Fibroblast of villous mesenchyme (primary cell): ENCODE measurements at regions not wholly inside any gene's neighbourhood (a gene's known extent, or its start where the extent isn't known, plus 50 kb on each side); places are given as distances from the start of the nearest gene placed in this dataset.

Source experiments
- DNase-seq: peaks from one replicate; pipeline ENCODE4 v3.0.0-alpha.2; 2010; ENCODE audit warnings: low read depth
- H3K4me3 ChIP-seq: 2 replicates; pipeline ENCODE4 v1.5.1; 2011; ENCODE audit warnings: low read depth, mild to moderate bottlenecking, low read length
- TF ChIP-seq, protein P1 (sequence below): IDR thresholded peaks from 2 replicates; pipeline ENCODE4 v1.5.1; 2012; ENCODE audit warnings: low read depth, mild to moderate bottlenecking, low read length; ENCODE audit not compliant: insufficient read depth

DNA sequence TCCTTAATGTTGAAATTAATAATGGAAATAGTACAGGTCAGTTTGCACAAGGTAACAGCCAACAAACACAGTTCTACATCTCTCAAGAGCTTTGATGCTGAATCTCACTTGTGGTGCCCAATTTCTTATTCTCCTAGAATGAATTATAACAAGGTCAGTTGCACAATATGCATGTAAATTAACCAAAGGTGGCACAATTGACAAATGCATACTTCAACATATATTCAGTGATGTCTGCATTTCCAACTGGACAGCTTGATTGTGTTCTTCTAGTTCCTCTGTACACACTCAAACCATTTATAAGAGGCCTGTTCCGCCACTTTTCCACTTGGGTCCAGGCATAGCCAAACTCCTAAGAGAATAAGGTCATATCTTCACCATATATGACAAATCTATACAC is 210.3 kb upstream of the EPHA5 start:
- TF ChIP-seq, protein P1, sequence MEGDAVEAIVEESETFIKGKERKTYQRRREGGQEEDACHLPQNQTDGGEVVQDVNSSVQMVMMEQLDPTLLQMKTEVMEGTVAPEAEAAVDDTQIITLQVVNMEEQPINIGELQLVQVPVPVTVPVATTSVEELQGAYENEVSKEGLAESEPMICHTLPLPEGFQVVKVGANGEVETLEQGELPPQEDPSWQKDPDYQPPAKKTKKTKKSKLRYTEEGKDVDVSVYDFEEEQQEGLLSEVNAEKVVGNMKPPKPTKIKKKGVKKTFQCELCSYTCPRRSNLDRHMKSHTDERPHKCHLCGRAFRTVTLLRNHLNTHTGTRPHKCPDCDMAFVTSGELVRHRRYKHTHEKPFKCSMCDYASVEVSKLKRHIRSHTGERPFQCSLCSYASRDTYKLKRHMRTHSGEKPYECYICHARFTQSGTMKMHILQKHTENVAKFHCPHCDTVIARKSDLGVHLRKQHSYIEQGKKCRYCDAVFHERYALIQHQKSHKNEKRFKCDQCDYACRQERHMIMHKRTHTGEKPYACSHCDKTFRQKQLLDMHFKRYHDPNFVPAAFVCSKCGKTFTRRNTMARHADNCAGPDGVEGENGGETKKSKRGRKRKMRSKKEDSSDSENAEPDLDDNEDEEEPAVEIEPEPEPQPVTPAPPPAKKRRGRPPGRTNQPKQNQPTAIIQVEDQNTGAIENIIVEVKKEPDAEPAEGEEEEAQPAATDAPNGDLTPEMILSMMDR = no peak
- no peak for DNase-seq
- no peak overlapping the region for H3K4me3 ChIP-seq

DNA sequence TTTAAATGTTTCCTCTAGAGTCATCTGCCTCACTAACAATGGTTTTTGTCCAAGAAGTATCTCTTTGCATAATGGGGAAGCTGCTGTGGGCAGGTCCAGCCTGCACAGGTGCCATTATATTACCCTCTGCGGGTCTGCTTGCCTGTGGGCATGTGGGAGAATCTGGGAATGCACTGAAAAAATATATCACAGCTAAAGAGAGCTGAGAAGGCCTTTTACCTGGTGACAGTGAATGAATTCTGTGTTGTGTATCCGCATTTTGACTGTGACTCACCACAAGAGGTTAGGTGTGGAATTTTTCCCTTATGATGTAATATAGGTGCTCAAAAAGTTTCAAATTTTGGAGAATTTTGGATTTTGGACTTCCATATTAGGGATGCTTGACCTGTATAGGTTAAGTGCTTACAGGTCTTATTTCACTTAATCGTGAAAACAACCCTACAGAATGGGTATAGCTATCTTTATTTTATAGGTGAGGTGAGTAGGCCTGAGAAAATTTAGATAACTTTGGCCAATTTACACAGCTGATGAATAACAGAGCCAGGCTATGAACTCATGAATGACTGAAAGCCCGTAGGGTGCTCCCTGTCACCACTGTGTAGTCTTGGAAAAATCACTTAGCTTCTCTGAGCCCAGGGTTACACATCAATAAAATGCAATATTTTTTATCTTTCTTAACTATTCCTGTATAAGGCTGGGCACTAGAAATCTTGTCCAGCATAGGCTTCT is 198.0 kb upstream of the EPHA5 start:
- no peak overlapping the region for H3K4me3 ChIP-seq
- TF ChIP-seq, protein P1 = no peak
- DNase-seq = no peak

DNA sequence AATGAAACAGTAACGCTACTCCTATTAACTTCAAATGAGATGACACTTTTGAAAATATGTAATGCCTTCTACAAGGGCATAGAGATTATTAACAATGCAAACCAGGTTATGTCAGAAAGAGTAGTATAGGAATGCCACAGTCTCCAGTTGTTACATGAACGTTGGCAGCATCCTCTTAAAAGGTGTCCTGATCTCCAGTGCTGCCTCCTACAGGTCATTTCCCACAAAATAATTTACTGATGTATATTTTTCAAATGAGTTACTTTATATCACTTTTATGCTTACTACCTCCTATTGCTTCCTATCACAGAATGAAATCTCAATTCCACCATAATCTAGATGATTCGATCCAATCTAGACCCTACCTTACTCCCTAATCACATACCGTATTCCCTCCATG is 195.2 kb upstream of the EPHA5 start:
- TF ChIP-seq, protein P1 = peak; percentile 29
- DNase-seq = peak; percentile 12
- no peak overlapping the region for H3K4me3 ChIP-seq

DNA sequence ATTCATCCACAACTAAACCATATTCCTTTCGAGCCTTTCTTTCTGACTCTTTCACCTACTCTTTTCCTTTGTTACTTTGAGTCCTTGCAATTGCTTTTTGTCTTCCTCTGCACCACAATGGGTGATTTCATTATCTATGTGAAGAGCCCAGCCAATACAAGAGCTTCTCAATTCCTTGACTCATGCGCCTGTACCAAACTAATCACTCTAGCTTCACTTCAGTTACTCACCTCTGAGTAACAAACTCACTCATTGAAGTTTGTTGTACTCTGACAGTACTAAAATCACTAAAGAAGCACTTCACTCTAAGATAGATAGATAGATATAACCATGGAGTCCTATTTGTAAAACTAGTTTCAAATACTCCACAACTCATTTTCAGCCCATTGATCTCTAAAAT is 191.7 kb upstream of the EPHA5 start:
- no peak overlapping the region for H3K4me3 ChIP-seq
- no peak for DNase-seq
- TF ChIP-seq, protein P1 = no peak

DNA sequence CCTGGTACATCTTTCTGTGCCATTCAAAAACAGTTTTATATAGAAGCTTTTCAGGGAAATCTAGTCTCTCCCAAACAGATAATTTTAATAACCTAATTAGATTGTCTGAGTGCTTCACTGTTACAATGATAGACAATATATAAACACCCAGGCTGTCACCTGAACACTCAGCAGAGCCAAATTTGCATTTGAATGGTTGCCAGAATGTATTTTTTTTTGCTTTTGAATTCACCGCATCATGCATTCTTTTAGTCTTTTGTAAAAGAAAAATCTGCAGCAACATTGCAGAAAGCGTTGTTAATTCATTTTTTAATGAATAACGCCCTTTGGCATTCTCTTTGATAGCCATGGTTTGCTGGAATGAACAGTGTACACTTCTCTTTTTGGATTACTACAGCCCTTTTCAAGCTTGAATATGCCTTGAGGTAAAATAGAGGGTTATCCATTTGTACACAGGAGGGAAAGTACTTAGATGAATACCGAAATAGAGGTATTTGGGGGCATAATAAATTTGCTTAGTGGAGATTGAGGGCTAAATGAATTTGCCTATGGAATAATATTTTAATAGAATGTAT is 175.0 kb upstream of the EPHA5 start:
- DNase-seq = no peak
- TF ChIP-seq, protein P1 = no peak
- H3K4me3 ChIP-seq = no peak overlapping the region

DNA sequence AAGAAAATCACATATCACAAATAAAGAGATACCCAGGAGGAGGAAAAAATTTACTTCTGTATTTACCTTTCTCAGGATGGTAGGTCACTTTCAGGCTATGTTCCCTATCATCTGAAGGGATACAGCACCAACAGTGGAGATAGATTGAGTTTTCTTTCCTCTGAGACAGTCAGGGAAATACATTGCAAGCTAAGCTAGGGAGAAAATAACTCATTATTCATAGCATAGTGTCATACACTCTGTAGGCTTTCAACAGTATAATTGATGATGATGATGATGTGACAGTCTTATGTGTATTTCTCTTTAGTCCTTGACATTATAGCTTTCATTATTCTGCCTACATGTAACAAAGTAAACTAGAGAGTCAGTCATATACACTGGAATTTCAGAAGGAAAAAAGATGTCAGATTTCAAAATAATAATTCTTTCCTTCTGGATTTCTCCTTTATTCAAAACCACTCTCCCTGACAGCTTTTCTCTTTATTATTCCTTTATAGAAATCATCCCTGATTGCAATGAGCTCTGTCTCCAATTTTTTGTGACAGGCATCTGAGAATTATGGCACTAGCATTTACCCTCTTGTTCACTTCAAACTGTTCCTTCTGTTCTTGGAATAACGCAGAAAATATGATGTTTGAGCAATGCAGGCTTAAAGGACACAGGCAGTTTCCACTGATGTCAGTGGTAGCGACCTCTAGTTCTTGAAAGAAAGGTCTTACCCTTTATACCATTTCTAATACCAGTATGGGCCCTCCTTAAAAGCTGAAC is 169.1 kb upstream of the EPHA5 start:
- TF ChIP-seq, protein P1 = no peak
- no peak overlapping the region for H3K4me3 ChIP-seq
- DNase-seq = no peak
